ENCODE measurements at regions not wholly inside any gene's neighbourhood (a gene's known extent, or its start where the extent isn't known, plus 50 kb on each side); places are given as distances from the start of the nearest gene placed in this dataset.
"Not testable (repeated sequence)": the region's sequence is repeated elsewhere in the genome, so short reads cannot be mapped to it uniquely, and the experiment has no call there.

DNA sequence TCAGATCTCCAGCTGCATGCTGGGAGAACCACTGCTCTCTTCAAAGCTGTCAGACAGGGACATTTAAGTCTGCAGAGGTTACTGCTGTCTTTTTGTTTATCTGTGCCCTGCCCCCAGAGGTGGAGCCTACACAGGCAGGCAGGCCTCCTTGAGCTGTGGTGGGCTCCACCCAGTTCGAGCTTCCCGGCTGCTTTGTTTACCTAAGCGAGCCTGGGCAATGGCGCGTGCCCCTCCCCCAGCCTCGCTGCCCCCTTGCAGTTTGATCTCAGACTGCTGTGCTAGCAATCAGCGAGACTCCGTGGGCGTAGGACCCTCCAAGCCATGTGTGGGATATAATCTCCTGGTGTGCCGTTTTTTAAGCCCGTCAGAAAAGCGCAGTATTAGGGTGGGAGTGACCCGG is 117.7 kb downstream of the TMEM182 start:
- H2BK20ac ChIP-seq (ENCODE audit: low read length); H3K79me1 ChIP-seq (ENCODE audit: low read depth, low read length); H2BK12ac ChIP-seq (ENCODE audit: low read depth, low read length); FAIRE-seq; H4K20me1 ChIP-seq (replicated peaks in 1 of 2; ENCODE audit: control insufficient read depth in 1 of 2, insufficient read depth in 2 of 2, low read length in 2 of 2); H4K5ac ChIP-seq (ENCODE audit: insufficient read length, low read depth, low read length); H4K91ac ChIP-seq (replicated peaks; ENCODE audit: insufficient read length, low read length); H2AFZ ChIP-seq (ENCODE audit: low read length); H3K4me1 ChIP-seq (replicated peaks in 1 of 4; ENCODE audit: control insufficient read depth in 3 of 4, insufficient read depth in 4 of 4, low read length in 3 of 4); H4K8ac ChIP-seq (ENCODE audit: extremely low read depth, insufficient read depth, low read length); H3K23ac ChIP-seq (ENCODE audit: insufficient read length); H2AK5ac ChIP-seq (ENCODE audit: low read depth, low read length); DNase-seq (ENCODE audit: low read depth in 1 of 2, low spot score in 2 of 2); H3K36me3 ChIP-seq (ENCODE audit: control insufficient read depth in 2 of 4, insufficient read depth in 4 of 4, low read length in 3 of 4); H3K18ac ChIP-seq (ENCODE audit: extremely low read depth, low read length); H3K4ac ChIP-seq (replicated peaks; ENCODE audit: insufficient read length, low read depth, low read length); H3K4me2 ChIP-seq (ENCODE audit: insufficient read depth in 1 of 2, low read depth in 2 of 2, low read length in 2 of 2); H3K9me3 ChIP-seq (ENCODE audit: insufficient read depth in 2 of 2, low read depth in 1 of 2, low read length in 1 of 2); H3K23me2 ChIP-seq (ENCODE audit: low read depth, low read length); POLR2A ChIA-PET (ENCODE audit: partially characterized antibody); H3K4me3 ChIP-seq (ENCODE audit: extremely low read depth in 1 of 4, insufficient read depth in 2 of 4, low read depth in 3 of 4, low read length in 4 of 4); H2BK15ac ChIP-seq (ENCODE audit: low read length); H3K27me3 ChIP-seq (replicated peaks in 1 of 4; ENCODE audit: control insufficient read depth in 3 of 4, extremely low read depth in 1 of 4, insufficient read depth in 3 of 4, low read length in 3 of 4); H3K56ac ChIP-seq (replicated peaks; ENCODE audit: insufficient read length, low read depth, low read length); H3K27ac ChIP-seq (ENCODE audit: low read depth, low read length); H3K9ac ChIP-seq (replicated peaks in 1 of 4; ENCODE audit: extremely low read depth in 1 of 4, low read depth in 3 of 4, low read length in 3 of 4); H2BK5ac ChIP-seq (ENCODE audit: low read depth, low read length); H2BK120ac ChIP-seq (replicated peaks; ENCODE audit: low read depth, low read length); H3K14ac ChIP-seq (ENCODE audit: insufficient read length); H3K79me2 ChIP-seq (ENCODE audit: control insufficient read depth in 1 of 2, insufficient read depth in 2 of 2, low read length in 2 of 2): not testable (repeated sequence)
- WGBS, 2 experiments (ENCODE audit: extremely low coverage in 1 of 2, insufficient coverage in 1 of 2, insufficient read length in 1 of 2, insufficient replicate concordance in 2 of 2, low coverage in 1 of 2, low lambda C conversion rate in 2 of 2, missing lambda C conversion rate in 1 of 2) = 99% methylated on average over 9 of the region's 13 CpGs; no CpG with 5 or more reads in 1 of the 2 experiments
- CTCF ChIA-PET (ENCODE audit: partially characterized antibody) = interaction anchor here (1.9 kb wide), 1 partner anchor 39 kb away, joined by 11 read pairs; no protein-coding TSS in a partner anchor
